Thymus (tissue), 11 donors: ENCODE measurements at regions not wholly inside any gene's neighbourhood (a gene's known extent, or its start where the extent isn't known, plus 50 kb on each side); places are given as distances from the start of the nearest gene placed in this dataset.

Source experiments
- DNase-seq, 9 donors: peaks; one replicate each; pipeline ENCODE4 v3.0.0-alpha.2; 2013; ENCODE audit warnings: low spot score in 9 of 9, low read depth in 6 of 9, missing footprints in 1 of 9
- H3K27ac ChIP-seq, 2 donors: one replicate each; pipeline ENCODE4 v1.5.1; 2013; ENCODE audit warnings: control low read depth in 1 of 2, low read depth in 1 of 2, low read length in 1 of 2, mild to moderate bottlenecking in 1 of 2, moderate library complexity in 1 of 2
- H3K27me3 ChIP-seq, 2 donors: one replicate each; pipeline ENCODE4 v1.5.1; 2013; ENCODE audit warnings: low read length in 1 of 2; ENCODE audit not compliant: control insufficient read depth in 2 of 2, insufficient read depth in 1 of 2
- H3K36me3 ChIP-seq, 2 donors: one replicate each; pipeline ENCODE4 v1.5.1; 2013; ENCODE audit warnings: low read length in 1 of 2, mild to moderate bottlenecking in 1 of 2, moderate library complexity in 1 of 2; ENCODE audit not compliant: control insufficient read depth in 2 of 2, insufficient read depth in 2 of 2
- H3K4me1 ChIP-seq, 2 donors: one replicate each; pipeline ENCODE4 v1.5.1; 2013; ENCODE audit warnings: low read length in 2 of 2; ENCODE audit not compliant: control insufficient read depth in 2 of 2, insufficient read depth in 2 of 2
- H3K4me3 ChIP-seq, 2 donors: one replicate each; pipeline ENCODE4 v1.5.1; 2013; ENCODE audit warnings: low read length in 2 of 2, control low read depth in 1 of 2, mild to moderate bottlenecking in 1 of 2
- H3K9me3 ChIP-seq, 2 donors: one replicate each; pipeline ENCODE4 v1.5.1; 2013; ENCODE audit warnings: low read length in 1 of 2, mild to moderate bottlenecking in 1 of 2; ENCODE audit not compliant: control insufficient read depth in 2 of 2, insufficient read depth in 1 of 2
- WGBS: extraction: QIAGEN DNeasy Blood & Tissue Kit; methylation state at CpG from one replicate; pipeline ENCODE4 v1.1.7; 2013; 5-methylcytosine and 5-hydroxymethylcytosine counted together
- donor health status: healthy.

DNA sequence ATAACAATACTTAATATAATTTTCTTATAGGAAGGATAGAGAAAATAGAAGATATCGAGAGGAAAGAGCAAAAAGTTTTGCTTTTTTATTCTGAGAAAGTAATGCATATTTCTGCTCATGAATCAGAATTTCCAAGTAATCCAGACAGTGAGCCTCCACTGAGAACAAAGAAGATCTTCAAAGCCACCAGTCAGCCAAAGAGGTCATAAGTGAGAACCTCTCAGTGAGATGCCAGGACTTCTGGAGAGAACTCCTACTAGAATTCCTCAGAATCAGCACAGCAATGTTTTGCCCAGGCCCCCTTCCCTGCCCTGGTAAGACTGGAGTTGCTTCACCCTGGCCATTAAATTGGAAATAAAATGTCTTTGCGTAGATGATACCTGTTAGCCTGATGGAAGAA is 254.4 kb upstream of the FAT4 start:
- Histone ChIP-seq H3K4me3 (no peak overlapping the region), H3K27ac (no peak overlapping the region), H3K27me3 (no peaks in the 10 kb centered on the region), H3K9me3 (peaks cover 0 to 3% of the 10 kb centered on the region in 2 donors), H3K4me1 (no peaks in the 10 kb centered on the region), H3K36me3 (no peaks in the 10 kb centered on the region)
- no peak for DNase-seq
- 98% methylated on average over 2 of the region's 2 CpGs for WGBS

DNA sequence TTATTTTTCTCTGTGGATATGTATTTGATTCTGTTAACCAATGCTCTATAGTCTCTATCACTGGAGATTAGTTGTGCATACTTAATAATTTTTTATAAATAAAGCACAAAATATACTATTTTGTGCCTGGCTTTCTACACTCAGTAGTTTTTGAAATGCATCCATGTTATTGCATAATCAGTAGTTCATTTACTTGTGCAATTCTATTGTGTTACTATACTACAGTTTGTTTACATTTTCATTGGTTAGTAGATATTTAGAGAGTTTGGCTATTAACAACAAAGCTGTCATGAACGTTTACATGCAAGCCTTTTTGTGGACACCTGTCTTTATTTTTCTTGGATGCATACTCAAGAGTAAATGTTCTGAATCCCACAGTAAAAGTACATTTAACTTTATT is 265.0 kb upstream of the FAT4 start:
- Histone ChIP-seq H3K36me3 (no peaks in the 10 kb centered on the region), H3K4me3 (no peak overlapping the region), H3K9me3 (peaks cover 0 to 3% of the 10 kb centered on the region in 2 donors), H3K27me3 (no peaks in the 10 kb centered on the region), H3K4me1 (no peaks in the 10 kb centered on the region), H3K27ac (no peak overlapping the region)
- no peak for DNase-seq
- 83% methylated on average over 1 of the region's 1 CpG for WGBS

DNA sequence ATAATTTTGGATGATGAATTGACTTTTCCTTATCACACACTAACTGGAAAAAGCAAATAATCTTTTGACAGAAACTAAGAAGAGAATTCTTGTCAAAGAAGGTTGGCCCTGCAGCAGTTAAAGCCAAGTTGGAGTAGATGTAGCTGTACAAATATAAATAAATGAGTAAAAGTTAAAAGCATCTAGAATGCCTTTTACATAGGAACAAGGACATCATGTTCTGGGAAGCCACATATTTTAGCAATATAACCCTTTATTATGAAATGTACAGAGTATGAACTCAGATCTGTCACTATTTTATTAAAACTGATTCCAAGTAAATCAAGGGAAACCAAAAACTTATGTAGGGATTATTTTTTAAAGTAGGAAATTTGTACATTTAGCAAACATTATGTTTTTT is 269.4 kb upstream of the FAT4 start:
- no peak for DNase-seq
- no peak overlapping the region for H3K27ac ChIP-seq
- H3K36me3 ChIP-seq, result no peaks in the 10 kb centered on the region
- H3K27me3 ChIP-seq, result no peaks in the 10 kb centered on the region
- no peaks in the 10 kb centered on the region for H3K4me1 ChIP-seq
- peaks cover 0 to 3% of the 10 kb centered on the region in 2 donors for H3K9me3 ChIP-seq
- H3K4me3 ChIP-seq, result no peak overlapping the region

DNA sequence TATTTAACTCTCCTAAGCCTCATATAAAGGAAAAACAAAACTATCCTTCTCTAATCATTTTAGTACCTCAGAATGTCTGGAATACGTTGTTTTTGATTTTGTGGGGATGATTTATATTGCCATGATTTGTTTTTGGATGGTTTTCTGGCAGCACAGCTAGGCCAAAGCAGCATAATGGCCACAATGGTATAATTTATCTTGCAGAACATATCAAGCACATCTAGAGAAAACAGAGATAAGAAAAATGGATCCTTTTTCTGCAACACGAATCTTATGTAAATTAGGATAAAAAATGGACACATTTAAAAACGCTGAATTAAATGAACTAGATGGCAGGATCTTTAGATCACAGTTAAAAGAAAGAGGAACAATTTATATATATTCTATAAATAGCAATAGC is 269.9 kb upstream of the FAT4 start:
- Histone ChIP-seq H3K27me3 (no peaks in the 10 kb centered on the region), H3K27ac (no peak overlapping the region), H3K9me3 (peaks cover 0 to 3% of the 10 kb centered on the region in 2 donors), H3K4me3 (no peak overlapping the region), H3K4me1 (no peaks in the 10 kb centered on the region), H3K36me3 (no peaks in the 10 kb centered on the region)
- WGBS, result 47% methylated on average over 3 of the region's 3 CpGs
- no peak for DNase-seq

DNA sequence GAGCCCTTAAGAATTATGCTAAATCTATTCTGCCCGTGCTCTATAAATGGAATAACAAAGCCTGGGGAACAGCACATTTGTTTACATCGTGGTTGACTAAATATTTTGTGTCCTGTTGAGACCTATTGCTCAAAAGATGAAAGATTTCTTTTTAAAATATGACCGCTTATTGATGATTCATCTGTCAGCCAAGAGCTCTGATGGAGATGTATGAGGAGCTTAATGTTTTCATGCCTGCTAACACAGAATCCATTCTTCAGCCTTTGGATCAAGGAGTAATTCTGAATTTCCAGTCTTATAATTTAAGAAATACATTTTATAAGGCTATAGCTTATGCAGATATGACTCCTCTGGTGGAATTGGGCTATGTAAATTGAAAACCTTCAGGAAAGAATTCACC is 271.3 kb upstream of the FAT4 start:
- DNase-seq, result no peak
- H3K36me3 ChIP-seq, result no peaks in the 10 kb centered on the region

DNA sequence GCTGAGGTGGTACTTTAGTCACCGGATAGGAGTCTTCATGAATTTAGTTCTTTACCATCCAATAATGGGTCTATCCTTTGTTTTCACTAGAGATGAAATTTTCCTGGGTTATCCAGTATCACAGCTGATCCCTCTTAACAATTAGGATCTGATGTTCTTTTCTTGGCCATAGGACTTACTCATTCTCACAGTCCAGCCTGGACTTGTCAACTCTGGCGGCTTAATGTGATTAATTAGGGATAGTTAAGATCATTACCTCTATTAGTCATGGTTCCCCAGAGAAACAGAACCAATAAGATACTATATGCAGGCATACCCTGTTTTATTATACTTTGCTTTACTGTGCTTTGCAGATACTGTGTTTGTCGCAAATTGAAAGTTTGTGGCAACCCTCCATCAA is 272.7 kb upstream of the FAT4 start:
- Histone ChIP-seq H3K4me1 (no peaks in the 10 kb centered on the region), H3K27me3 (no peaks in the 10 kb centered on the region), H3K36me3 (no peaks in the 10 kb centered on the region), H3K4me3 (no peak overlapping the region), H3K27ac (no peak overlapping the region), H3K9me3 (peaks cover 0 to 3% of the 10 kb centered on the region in 2 donors)
- DNase-seq, result no peak
- WGBS, result 96% methylated on average over 3 of the region's 3 CpGs

More for the DNA sequence above, 271.3 kb upstream of the FAT4 start:
- H3K9me3 ChIP-seq, result peaks cover 0 to 3% of the 10 kb centered on the region in 2 donors
- H3K27me3 ChIP-seq, result no peaks in the 10 kb centered on the region
- H3K4me1 ChIP-seq, result no peaks in the 10 kb centered on the region
- H3K27ac ChIP-seq, result no peak overlapping the region
- H3K4me3 ChIP-seq, result no peak overlapping the region
- 92% methylated on average over 3 of the region's 3 CpGs for WGBS

DNA sequence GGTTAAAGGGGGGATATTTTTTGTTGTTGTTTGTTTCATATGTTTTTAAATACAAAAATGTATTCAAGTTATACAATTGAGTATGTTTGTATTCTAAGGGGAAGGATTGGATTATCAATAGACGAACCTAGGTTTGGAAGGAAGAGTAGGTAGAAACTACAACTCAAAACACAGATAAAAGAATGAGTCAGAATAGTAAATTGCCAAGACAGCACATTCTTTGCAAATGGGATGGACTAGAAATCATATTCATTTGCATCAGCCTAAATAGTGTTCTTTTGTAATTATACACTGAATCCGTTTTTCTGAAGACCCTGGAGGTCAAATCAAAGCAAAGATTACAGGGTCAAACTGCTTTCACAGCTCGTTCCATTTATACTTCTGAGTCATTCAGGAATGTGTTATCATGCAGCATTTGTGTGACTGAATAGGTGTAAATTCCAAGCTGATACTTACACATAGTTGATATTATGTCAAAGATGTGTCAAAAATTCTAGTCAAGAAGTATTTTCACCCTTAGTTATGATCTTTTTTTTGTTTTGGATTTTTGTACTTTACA is 273.3 kb upstream of the FAT4 start:
- Histone ChIP-seq H3K4me3 (no peak overlapping the region), H3K4me1 (no peaks in the 10 kb centered on the region), H3K9me3 (no peaks in the 10 kb centered on the region), H3K36me3 (no peaks in the 10 kb centered on the region), H3K27me3 (no peaks in the 10 kb centered on the region), H3K27ac (no peak overlapping the region)
- DNase-seq, result no peak
- WGBS, result 79% methylated on average over 3 of the region's 3 CpGs

DNA sequence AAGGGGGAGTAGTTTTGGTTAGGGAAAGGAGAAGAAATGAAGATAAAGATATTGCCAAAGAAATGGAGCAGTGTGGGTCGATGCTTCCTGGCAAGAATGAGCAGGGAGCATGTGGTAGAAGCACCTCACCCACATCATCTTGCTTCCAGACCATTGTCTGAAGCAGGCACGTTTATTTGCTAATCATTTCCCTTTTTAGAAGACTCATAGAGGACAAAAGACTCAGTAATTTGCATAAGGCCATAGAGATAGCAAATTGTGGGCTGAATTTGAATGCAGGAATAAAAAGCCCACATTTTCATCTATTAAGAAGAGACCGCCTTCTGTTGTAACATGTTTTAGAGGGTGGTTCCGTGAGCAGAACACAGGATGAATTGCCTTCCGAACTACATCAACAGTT is 275.2 kb upstream of the FAT4 start:
- Histone ChIP-seq H3K9me3 (no peaks in the 10 kb centered on the region), H3K4me3 (no peak overlapping the region), H3K36me3 (no peaks in the 10 kb centered on the region), H3K27me3 (no peaks in the 10 kb centered on the region), H3K27ac (no peak overlapping the region), H3K4me1 (no peaks in the 10 kb centered on the region)
- no peak for DNase-seq
- WGBS, result 84% methylated on average over 5 of the region's 5 CpGs

DNA sequence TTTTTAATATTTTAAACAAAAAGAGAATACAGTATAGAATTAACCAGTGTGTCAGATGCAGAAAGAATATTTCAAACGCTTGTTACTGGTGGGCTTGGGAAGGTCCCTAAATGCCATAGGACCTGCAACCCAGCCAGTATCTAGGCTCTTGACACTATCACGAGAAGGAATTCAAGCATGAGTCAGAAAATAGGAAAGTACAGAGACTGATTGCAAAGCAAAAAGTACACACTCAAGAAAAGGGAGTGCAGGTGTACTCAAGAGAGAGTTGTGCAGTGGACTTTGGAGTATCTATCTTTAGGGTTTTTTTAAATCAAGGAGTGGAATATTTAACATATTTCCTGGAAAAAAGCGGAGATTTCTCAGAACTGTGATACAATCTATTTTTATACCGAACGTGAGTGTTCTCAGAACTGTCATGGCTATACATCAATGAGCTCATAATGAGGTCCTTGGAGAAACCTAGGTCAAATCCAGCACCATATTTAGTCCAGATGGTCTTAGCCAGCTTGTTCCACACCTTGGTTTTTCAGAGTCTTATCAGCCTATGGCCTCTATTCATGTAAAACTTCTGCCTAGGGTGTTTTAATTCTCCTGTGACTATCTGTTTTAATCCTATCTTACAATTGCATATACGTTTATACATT is 291.8 kb upstream of the FAT4 start:
- Histone ChIP-seq H3K27me3 (no peaks in the 10 kb centered on the region), H3K27ac (no peak overlapping the region), H3K9me3 (no peaks in the 10 kb centered on the region), H3K36me3 (no peaks in the 10 kb centered on the region), H3K4me1 (no peaks in the 10 kb centered on the region), H3K4me3 (no peak overlapping the region)
- WGBS, result 83% methylated on average over 6 of the region's 6 CpGs
- DNase-seq, result no peak
